ENCODE measurements at regions not wholly inside any gene's neighbourhood (a gene's known extent, or its start where the extent isn't known, plus 50 kb on each side); places are given as distances from the start of the nearest gene placed in this dataset.

DNA sequence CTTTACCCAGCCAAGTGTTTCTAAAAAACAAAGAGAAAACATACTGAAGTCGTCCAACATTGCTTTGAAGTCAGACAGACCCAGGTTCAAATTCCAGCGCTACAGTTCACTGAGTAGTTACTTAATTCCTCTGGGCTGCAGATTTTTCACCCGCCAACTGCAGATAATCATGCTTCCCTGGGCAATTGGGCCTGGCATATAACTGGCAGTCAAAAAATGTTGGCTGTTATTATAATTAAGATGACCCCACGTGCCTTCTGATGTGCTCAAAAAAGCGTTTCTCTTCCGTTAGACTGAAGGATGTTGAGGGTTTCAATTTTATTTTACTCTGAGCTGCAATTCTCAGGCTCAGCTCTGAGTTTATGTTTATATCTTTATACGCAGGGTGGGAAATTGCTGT is 156.1 kb upstream of the CITED2 start:
- H3K79me1 ChIP-seq (ENCODE audit: low read length): no peaks in the 10 kb centered on the region
- DNase-seq: no peak
- no peak overlapping the region for H3K56ac ChIP-seq (ENCODE audit: low read length)
- peak overlapping the region; percentile 90 for H3K18ac ChIP-seq (ENCODE audit: low read length)
- H2BK5ac ChIP-seq (ENCODE audit: low read length): no peak overlapping the region
- no CpG with 5 or more reads among the region's 7 CpGs for WGBS (ENCODE audit: extremely low coverage, insufficient coverage, low lambda C conversion rate)
- no peak overlapping the region for H3K23ac ChIP-seq (ENCODE audit: low read length)
- peak overlapping the region; percentile 74 for H2BK15ac ChIP-seq (replicated peaks; ENCODE audit: low read depth)
- H3K4me2 ChIP-seq (ENCODE audit: low read length): no peak overlapping the region
- H4K5ac ChIP-seq (ENCODE audit: low read length): no peak overlapping the region
- peak overlapping the region; percentile 54 for H2BK120ac ChIP-seq (ENCODE audit: low read depth, low read length)
- H3K27me3 ChIP-seq (ENCODE audit: insufficient read depth, low read length, poor library complexity): no peaks in the 10 kb centered on the region
- no peaks in the 10 kb centered on the region for H3K36me3 ChIP-seq (ENCODE audit: control insufficient read depth, insufficient read depth, low read length)
- no peak overlapping the region for H3K4me3 ChIP-seq (ENCODE audit: low read length)
- H2AK5ac ChIP-seq (ENCODE audit: low read length): no peak overlapping the region
- peaks cover 8% of the 10 kb centered on the region for H3K4me1 ChIP-seq (ENCODE audit: control insufficient read depth, low read depth, low read length)
- no peak overlapping the region for H3K27ac ChIP-seq (ENCODE audit: low read depth, low read length)
- no peak overlapping the region for H3K9ac ChIP-seq (ENCODE audit: low read length)
- H3K79me2 ChIP-seq (ENCODE audit: control insufficient read depth, insufficient read depth, low read length): no peaks in the 10 kb centered on the region
- H4K8ac ChIP-seq (ENCODE audit: low read depth, low read length): no peak overlapping the region
- H3K4ac ChIP-seq (ENCODE audit: low read depth, low read length): no peak overlapping the region

DNA sequence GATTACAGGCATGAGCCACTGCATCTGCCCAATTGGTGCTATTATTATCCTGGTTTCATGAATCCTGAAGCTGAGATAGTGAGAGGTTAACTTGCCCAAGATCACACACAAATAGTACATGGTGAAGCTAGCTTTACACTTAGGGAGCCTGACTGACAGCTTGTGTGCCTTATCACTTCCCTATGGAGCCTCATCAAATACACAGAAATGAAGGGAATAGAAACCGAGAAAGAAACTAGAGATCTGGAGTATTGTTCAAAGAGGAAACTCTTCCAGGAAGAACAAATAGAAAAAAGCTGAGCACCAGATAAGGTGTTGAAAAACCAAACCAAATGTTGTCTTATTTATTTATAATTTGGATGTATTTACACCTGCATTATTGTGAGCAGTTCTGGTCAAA is 155.0 kb upstream of the CITED2 start:
- WGBS (ENCODE audit: extremely low coverage, insufficient coverage, low lambda C conversion rate): no CpG with 5 or more reads among the region's 1 CpG
- Histone ChIP-seq H3K4ac (ENCODE audit: low read depth, low read length) (no peak overlapping the region), H3K79me2 (ENCODE audit: control insufficient read depth, insufficient read depth, low read length) (no peaks in the 10 kb centered on the region), H3K4me1 (ENCODE audit: control insufficient read depth, low read depth, low read length) (peaks cover 7% of the 10 kb centered on the region), H4K5ac (ENCODE audit: low read length) (no peak overlapping the region), H3K4me2 (ENCODE audit: low read length) (no peak overlapping the region), H2AK5ac (ENCODE audit: low read length) (no peak overlapping the region), H3K36me3 (ENCODE audit: control insufficient read depth, insufficient read depth, low read length) (no peaks in the 10 kb centered on the region), H3K4me3 (ENCODE audit: low read length) (no peak overlapping the region), H4K8ac (ENCODE audit: low read depth, low read length) (no peak overlapping the region), H3K79me1 (ENCODE audit: low read length) (no peaks in the 10 kb centered on the region), H2BK5ac (ENCODE audit: low read length) (no peak overlapping the region), H3K23ac (ENCODE audit: low read length) (no peak overlapping the region), H3K27ac (ENCODE audit: low read depth, low read length) (no peak overlapping the region), H3K56ac (ENCODE audit: low read length) (no peak overlapping the region), H3K27me3 (ENCODE audit: insufficient read depth, low read length, poor library complexity) (no peaks in the 10 kb centered on the region), H3K18ac (ENCODE audit: low read length) (no peak overlapping the region), H2BK15ac (replicated peaks; ENCODE audit: low read depth) (no peak overlapping the region), H3K9ac (ENCODE audit: low read length) (no peak overlapping the region), H2BK120ac (ENCODE audit: low read depth, low read length) (no peak overlapping the region)
- DNase-seq: no peak

DNA sequence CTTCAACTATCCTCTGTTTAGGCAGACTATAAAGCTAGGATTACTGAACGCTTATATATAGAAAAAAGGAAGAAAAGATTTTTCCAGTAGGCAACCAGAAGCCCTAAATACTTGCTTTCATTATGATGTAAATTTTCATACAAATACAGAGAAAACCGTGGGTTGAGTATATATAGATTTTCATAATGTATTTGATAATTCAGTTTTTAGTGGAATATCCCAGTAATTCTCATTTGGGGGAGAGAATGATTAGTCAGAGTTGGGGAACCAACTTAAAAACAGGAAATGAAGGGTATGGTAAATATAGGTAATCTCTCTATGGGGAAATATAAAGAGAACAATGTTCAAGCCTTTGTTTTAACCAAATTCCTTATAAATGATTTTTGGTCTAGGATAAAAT is 154.0 kb upstream of the CITED2 start:
- no peak overlapping the region for H3K56ac ChIP-seq (ENCODE audit: low read length)
- H3K4ac ChIP-seq (ENCODE audit: low read depth, low read length): no peak overlapping the region
- no peak overlapping the region for H3K18ac ChIP-seq (ENCODE audit: low read length)
- no peaks in the 10 kb centered on the region for H3K36me3 ChIP-seq (ENCODE audit: control insufficient read depth, insufficient read depth, low read length)
- no peak overlapping the region for H4K8ac ChIP-seq (ENCODE audit: low read depth, low read length)
- no peaks in the 10 kb centered on the region for H3K79me1 ChIP-seq (ENCODE audit: low read length)
- no peaks in the 10 kb centered on the region for H3K27me3 ChIP-seq (ENCODE audit: insufficient read depth, low read length, poor library complexity)
- no peak overlapping the region for H2BK120ac ChIP-seq (ENCODE audit: low read depth, low read length)
- no peak overlapping the region for H2AK5ac ChIP-seq (ENCODE audit: low read length)
- H3K4me2 ChIP-seq (ENCODE audit: low read length): no peak overlapping the region
- no peak overlapping the region for H3K27ac ChIP-seq (ENCODE audit: low read depth, low read length)
- H2BK5ac ChIP-seq (ENCODE audit: low read length): no peak overlapping the region
- no peak overlapping the region for H3K4me3 ChIP-seq (ENCODE audit: low read length)
- peaks cover under 1% of the 10 kb centered on the region for H3K4me1 ChIP-seq (ENCODE audit: control insufficient read depth, low read depth, low read length)
- no peak overlapping the region for H3K9ac ChIP-seq (ENCODE audit: low read length)
- no peak for DNase-seq
- no CpG with 5 or more reads among the region's 2 CpGs for WGBS (ENCODE audit: extremely low coverage, insufficient coverage, low lambda C conversion rate)
- H3K23ac ChIP-seq (ENCODE audit: low read length): no peak overlapping the region
- H2BK15ac ChIP-seq (replicated peaks; ENCODE audit: low read depth): no peak overlapping the region
- no peak overlapping the region for H4K5ac ChIP-seq (ENCODE audit: low read length)
- H3K79me2 ChIP-seq (ENCODE audit: control insufficient read depth, insufficient read depth, low read length): no peaks in the 10 kb centered on the region

DNA sequence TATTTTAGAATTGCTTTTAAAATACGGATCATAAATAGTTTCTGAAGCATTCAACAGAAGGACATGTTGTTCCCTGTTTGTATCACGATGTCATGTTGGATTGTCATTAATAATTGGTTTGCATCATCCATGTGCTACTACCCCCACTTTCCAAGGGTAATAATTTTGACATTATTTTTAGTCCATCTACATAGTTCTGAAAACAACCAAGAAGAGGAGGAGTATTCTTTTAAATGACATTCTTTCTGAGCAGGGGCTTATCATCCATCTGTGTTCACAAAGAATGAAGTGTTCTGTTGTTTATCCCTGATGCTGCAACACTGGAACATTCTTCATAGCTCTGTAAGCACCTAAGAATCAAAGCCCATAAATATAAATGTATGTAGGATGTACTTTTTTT is 151.0 kb upstream of the CITED2 start:
- no peak overlapping the region for H3K27ac ChIP-seq (ENCODE audit: low read depth, low read length)
- no peak overlapping the region for H4K5ac ChIP-seq (ENCODE audit: low read length)
- H2AK5ac ChIP-seq (ENCODE audit: low read length): no peak overlapping the region
- no peak overlapping the region for H4K8ac ChIP-seq (ENCODE audit: low read depth, low read length)
- H3K79me2 ChIP-seq (ENCODE audit: control insufficient read depth, insufficient read depth, low read length): no peaks in the 10 kb centered on the region
- no peak overlapping the region for H3K4ac ChIP-seq (ENCODE audit: low read depth, low read length)
- H3K4me1 ChIP-seq (ENCODE audit: control insufficient read depth, low read depth, low read length): peaks cover 2% of the 10 kb centered on the region
- no peak overlapping the region for H2BK5ac ChIP-seq (ENCODE audit: low read length)
- no peak overlapping the region for H2BK15ac ChIP-seq (replicated peaks; ENCODE audit: low read depth)
- H2BK120ac ChIP-seq (ENCODE audit: low read depth, low read length): no peak overlapping the region
- no peaks in the 10 kb centered on the region for H3K36me3 ChIP-seq (ENCODE audit: control insufficient read depth, insufficient read depth, low read length)
- no peak overlapping the region for H3K4me3 ChIP-seq (ENCODE audit: low read length)
- no peak overlapping the region for H3K56ac ChIP-seq (ENCODE audit: low read length)
- no peak overlapping the region for H3K18ac ChIP-seq (ENCODE audit: low read length)
- no peak overlapping the region for H3K23ac ChIP-seq (ENCODE audit: low read length)
- no CpG with 5 or more reads among the region's 2 CpGs for WGBS (ENCODE audit: extremely low coverage, insufficient coverage, low lambda C conversion rate)
- no peaks in the 10 kb centered on the region for H3K79me1 ChIP-seq (ENCODE audit: low read length)
- no peak overlapping the region for H3K4me2 ChIP-seq (ENCODE audit: low read length)
- H3K27me3 ChIP-seq (ENCODE audit: insufficient read depth, low read length, poor library complexity): no peaks in the 10 kb centered on the region
- H3K9ac ChIP-seq (ENCODE audit: low read length): no peak overlapping the region
- DNase-seq: no peak

DNA sequence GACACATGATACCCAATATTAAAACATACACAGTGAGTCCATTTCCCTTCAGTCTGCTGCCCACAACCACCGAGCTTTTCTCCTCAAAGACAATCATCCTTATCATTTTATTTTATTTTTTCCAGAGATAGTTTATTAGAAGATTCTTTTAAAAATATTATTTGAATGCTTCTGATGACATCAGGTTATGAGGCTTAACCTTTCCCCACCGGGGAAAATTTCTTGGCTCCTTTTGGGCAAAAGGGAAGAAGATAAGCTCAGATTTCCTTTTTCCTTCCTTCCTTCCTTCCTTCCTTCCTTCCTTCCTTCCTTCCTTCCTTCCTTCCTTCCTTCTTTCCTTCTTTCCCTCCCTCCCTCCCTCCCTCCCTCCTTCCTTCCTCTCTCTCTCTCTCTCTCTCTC is 149.5 kb upstream of the CITED2 start:
- Histone ChIP-seq H2AK5ac (ENCODE audit: low read length) (no peak overlapping the region), H4K8ac (ENCODE audit: low read depth, low read length) (no peak overlapping the region), H3K79me2 (ENCODE audit: control insufficient read depth, insufficient read depth, low read length) (no peaks in the 10 kb centered on the region), H3K4me2 (ENCODE audit: low read length) (no peak overlapping the region), H3K27me3 (ENCODE audit: insufficient read depth, low read length, poor library complexity) (no peaks in the 10 kb centered on the region), H4K5ac (ENCODE audit: low read length) (no peak overlapping the region), H3K36me3 (ENCODE audit: control insufficient read depth, insufficient read depth, low read length) (no peaks in the 10 kb centered on the region), H2BK5ac (ENCODE audit: low read length) (no peak overlapping the region), H2BK120ac (ENCODE audit: low read depth, low read length) (no peak overlapping the region), H3K56ac (ENCODE audit: low read length) (no peak overlapping the region), H2BK15ac (replicated peaks; ENCODE audit: low read depth) (no peak overlapping the region), H3K9ac (ENCODE audit: low read length) (no peak overlapping the region), H3K4ac (ENCODE audit: low read depth, low read length) (no peak overlapping the region), H3K79me1 (ENCODE audit: low read length) (no peaks in the 10 kb centered on the region), H3K18ac (ENCODE audit: low read length) (no peak overlapping the region), H3K4me3 (ENCODE audit: low read length) (no peak overlapping the region), H3K4me1 (ENCODE audit: control insufficient read depth, low read depth, low read length) (peaks cover 5% of the 10 kb centered on the region), H3K27ac (ENCODE audit: low read depth, low read length) (no peak overlapping the region), H3K23ac (ENCODE audit: low read length) (no peak overlapping the region)
- WGBS (ENCODE audit: extremely low coverage, insufficient coverage, low lambda C conversion rate): no CpG with 5 or more reads among the region's 2 CpGs
- no peak for DNase-seq

DNA sequence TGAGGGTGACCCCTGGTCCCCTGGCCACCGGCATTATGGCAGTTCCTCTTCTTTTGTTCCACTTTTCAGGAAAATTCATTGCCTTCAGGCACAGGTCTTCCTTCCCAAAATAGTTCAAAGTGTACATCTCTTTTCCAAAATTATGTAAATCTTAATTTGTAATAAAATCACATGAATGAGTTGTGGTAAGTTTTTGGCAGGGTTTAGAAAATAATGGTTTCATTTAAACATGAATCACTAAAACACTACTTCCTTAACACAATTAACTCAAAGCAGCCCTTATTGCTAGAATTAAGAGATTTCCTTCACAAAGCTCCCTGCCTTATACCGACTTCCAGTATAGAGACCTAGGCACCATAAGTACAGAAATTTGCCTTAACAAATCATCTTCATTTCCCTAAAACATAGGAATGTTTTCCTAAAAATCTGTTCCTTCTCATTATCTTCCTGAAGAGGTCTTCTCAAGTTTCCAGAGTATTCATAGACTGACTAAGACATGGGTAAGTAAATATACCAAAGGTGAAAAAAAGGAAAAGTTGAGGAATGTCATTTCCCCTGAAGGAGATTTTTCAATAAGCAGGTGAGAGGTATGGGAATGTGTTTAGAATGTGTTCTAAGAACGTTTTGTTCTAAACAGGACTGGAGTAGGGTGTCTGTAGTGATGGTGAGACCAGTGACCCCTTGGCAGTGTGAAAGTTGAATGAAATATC is 148.2 kb upstream of the CITED2 start:
- Histone ChIP-seq H4K5ac (ENCODE audit: low read length) (no peak overlapping the region), H2BK15ac (replicated peaks; ENCODE audit: low read depth) (peak overlapping the region; percentile 2), H2BK5ac (ENCODE audit: low read length) (no peak overlapping the region), H2BK120ac (ENCODE audit: low read depth, low read length) (no peak overlapping the region), H3K56ac (ENCODE audit: low read length) (no peak overlapping the region), H3K18ac (ENCODE audit: low read length) (no peak overlapping the region), H3K4me1 (ENCODE audit: control insufficient read depth, low read depth, low read length) (peaks cover 7% of the 10 kb centered on the region), H3K27ac (ENCODE audit: low read depth, low read length) (no peak overlapping the region), H3K4me2 (ENCODE audit: low read length) (no peak overlapping the region), H3K9ac (ENCODE audit: low read length) (no peak overlapping the region), H3K79me2 (ENCODE audit: control insufficient read depth, insufficient read depth, low read length) (no peaks in the 10 kb centered on the region), H3K4ac (ENCODE audit: low read depth, low read length) (no peak overlapping the region), H3K23ac (ENCODE audit: low read length) (no peak overlapping the region), H3K36me3 (ENCODE audit: control insufficient read depth, insufficient read depth, low read length) (no peaks in the 10 kb centered on the region), H3K27me3 (ENCODE audit: insufficient read depth, low read length, poor library complexity) (no peaks in the 10 kb centered on the region), H3K4me3 (ENCODE audit: low read length) (no peak overlapping the region), H4K8ac (ENCODE audit: low read depth, low read length) (no peak overlapping the region), H3K79me1 (ENCODE audit: low read length) (no peaks in the 10 kb centered on the region), H2AK5ac (ENCODE audit: low read length) (no peak overlapping the region)
- no peak for DNase-seq
- no CpG with 5 or more reads among the region's 3 CpGs for WGBS (ENCODE audit: extremely low coverage, insufficient coverage, low lambda C conversion rate)

All from mesendoderm (in vitro differentiated cells).